Calu3 (cell line): ENCODE measurements at regions not wholly inside any gene's neighbourhood (a gene's known extent, or its start where the extent isn't known, plus 50 kb on each side); places are given as distances from the start of the nearest gene placed in this dataset.

ENCODE experiments used
- BruUV-seq: library from RNA; stranded (reverse); fragments of 400-500 nt; replicated peaks from 2 replicates; lab custom pipeline; 2021; lab: Mats Ljungman, UMichigan
- CTCF ChIA-PET: fragments of 300-600 bp; sonication (Branson Sonifier 250); formaldehyde crosslinking; loops from one replicate; lab custom pipeline; 2022; ENCODE audit warnings: antibody characterized with exemption; lab: Charles Lee
- DNase-seq: peaks from one replicate; pipeline ENCODE4 v3.0.0; 2022
- H3K27ac Mint-ChIP-seq: one replicate; pipeline ENCODE4 v1.8.0; 2022; ENCODE audit warnings: mixed read lengths; ENCODE audit not compliant: unreplicated experiment
- H3K27me3 Mint-ChIP-seq: one replicate; pipeline ENCODE4 v1.8.0; 2022; ENCODE audit warnings: mixed read lengths; ENCODE audit not compliant: unreplicated experiment
- H3K36me3 Mint-ChIP-seq: one replicate; pipeline ENCODE4 v1.8.0; 2022; ENCODE audit warnings: mild to moderate bottlenecking, moderate library complexity, mixed read lengths; ENCODE audit not compliant: insufficient read depth, unreplicated experiment
- H3K4me1 Mint-ChIP-seq: one replicate; pipeline ENCODE4 v1.8.0; 2022; ENCODE audit warnings: mild to moderate bottlenecking, low read depth, mixed read lengths; ENCODE audit not compliant: unreplicated experiment
- H3K4me3 Mint-ChIP-seq: one replicate; pipeline ENCODE4 v1.8.0; 2022; ENCODE audit warnings: mild to moderate bottlenecking, low read depth, moderate library complexity, mixed read lengths; ENCODE audit not compliant: unreplicated experiment
- H3K9me3 Mint-ChIP-seq: one replicate; pipeline ENCODE4 v1.8.0; 2022; ENCODE audit warnings: low read depth, mixed read lengths; ENCODE audit not compliant: unreplicated experiment
- CTCF ChIP-seq: fragments of 200-600 bp; IDR thresholded peaks from one replicate; pipeline ENCODE4 v1.8.0; 2022; ENCODE audit warnings: antibody characterized with exemption; ENCODE audit not compliant: unreplicated experiment
- intact Hi-C: fragments of 100-400 bp; cut with micrococcal nuclease; formaldehyde crosslinking; loops from one replicate; pipeline ENCODE4 v1.10.0; 2022; ENCODE audit not compliant: unreplicated experiment

GRCh38 chr10:10702211-10702610 lies 315.5 kb upstream of the CELF2 start:
- BruUV-seq, result no TSS peak
- Mint-ChIP-seq H3K27ac (no peak overlapping the region), H3K4me3 (no peak overlapping the region), H3K36me3 (no peaks in the 10 kb centered on the region), H3K9me3 (peaks cover 6% of the 10 kb centered on the region), H3K27me3 (no peaks in the 10 kb centered on the region), H3K4me1 (no peaks in the 10 kb centered on the region)
- CTCF ChIA-PET, result no interaction called here
- intact Hi-C loops, result no loop called here
- no peak for DNase-seq
- TF ChIP-seq CTCF, result no peak

GRCh38 chr10:10703382-10703781 lies 314.3 kb upstream of the CELF2 start:
- no peaks in the 10 kb centered on the region for H3K36me3 Mint-ChIP-seq
- no peaks in the 10 kb centered on the region for H3K4me1 Mint-ChIP-seq
- H3K4me3 Mint-ChIP-seq, result no peak overlapping the region
- CTCF ChIA-PET, result no interaction called here
- BruUV-seq, result no TSS peak
- DNase-seq, result no peak
- intact Hi-C loops, result no loop called here
- no peak overlapping the region for H3K27ac Mint-ChIP-seq
- no peaks in the 10 kb centered on the region for H3K27me3 Mint-ChIP-seq
- TF ChIP-seq CTCF, result no peak
- peaks cover 6% of the 10 kb centered on the region for H3K9me3 Mint-ChIP-seq

- DNase-seq, result no peak
- intact Hi-C loops, result no loop called here
- CTCF ChIA-PET, result interaction anchor here (0.6 kb wide), 1 partner anchor 91 kb away, joined by 3 read pairs; no protein-coding TSS in a partner anchor
- Mint-ChIP-seq H3K9me3 (peaks cover 9% of the 10 kb centered on the region), H3K36me3 (no peaks in the 10 kb centered on the region), H3K4me3 (no peak overlapping the region), H3K4me1 (no peaks in the 10 kb centered on the region), H3K27ac (no peak overlapping the region), H3K27me3 (no peaks in the 10 kb centered on the region)
- no TSS peak for BruUV-seq
- TF ChIP-seq CTCF, result no peak
Observed at GRCh38 chr10:10712155-10712704, 305.4 kb upstream of the CELF2 start.

- no peaks in the 10 kb centered on the region for H3K27me3 Mint-ChIP-seq
- H3K27ac Mint-ChIP-seq, result no peak overlapping the region
- H3K4me1 Mint-ChIP-seq, result no peaks in the 10 kb centered on the region
- no peak overlapping the region for H3K4me3 Mint-ChIP-seq
- no peak for DNase-seq
- no peaks in the 10 kb centered on the region for H3K36me3 Mint-ChIP-seq
- CTCF ChIA-PET, result no interaction called here
- peaks cover 11% of the 10 kb centered on the region for H3K9me3 Mint-ChIP-seq
- no peak for TF ChIP-seq CTCF
- BruUV-seq, result no TSS peak
- intact Hi-C loops, result no loop called here
Observed at GRCh38 chr10:10714327-10714726, 303.3 kb upstream of the CELF2 start.
